Astrocyte of the cerebellum (primary cell): ENCODE measurements at regions not wholly inside any gene's neighbourhood (a gene's known extent, or its start where the extent isn't known, plus 50 kb on each side); places are given as distances from the start of the nearest gene placed in this dataset.
"Not testable (repeated sequence)": the region's sequence is repeated elsewhere in the genome, so short reads cannot be mapped to it uniquely, and the experiment has no call there.

Experiments used
- DNase-seq: peaks from one replicate; pipeline ENCODE4 v3.0.0-alpha.2; 2011; ENCODE audit warnings: low read depth
- H3K4me3 ChIP-seq: 2 replicates; pipeline ENCODE4 v1.5.1; 2011; ENCODE audit warnings: mild to moderate bottlenecking, low read depth, low read length, moderate library complexity
- CTCF ChIP-seq: IDR thresholded peaks from 2 replicates; pipeline ENCODE4 v1.5.1; 2012; ENCODE audit warnings: low read length, low read depth, moderate library complexity, mild to moderate bottlenecking; ENCODE audit errors: missing control alignments
- in situ Hi-C: cut with HindIII; loops from 2 replicates; pipeline ENCODE4 v1.10.0; 2017; ENCODE audit warnings: low sequenced_read_pairs

GRCh38 chr10:63940277-63940922 lies 419.2 kb downstream of the REEP3 start:
- no peak for DNase-seq
- in situ Hi-C loops = no loop called here
- H3K4me3 ChIP-seq = no peak overlapping the region
- no peak for TF ChIP-seq CTCF

GRCh38 chr10:63964406-63964805 lies 443.2 kb downstream of the REEP3 start:
- no peak for TF ChIP-seq CTCF
- DNase-seq = no peak
- H3K4me3 ChIP-seq = no peak overlapping the region
- in situ Hi-C loops = no loop called here

GRCh38 chr10:63965846-63966245 lies 444.6 kb downstream of the REEP3 start:
- TF ChIP-seq CTCF = no peak
- H3K4me3 ChIP-seq = no peak overlapping the region
- in situ Hi-C loops = no loop called here
- DNase-seq = no peak

DNA sequence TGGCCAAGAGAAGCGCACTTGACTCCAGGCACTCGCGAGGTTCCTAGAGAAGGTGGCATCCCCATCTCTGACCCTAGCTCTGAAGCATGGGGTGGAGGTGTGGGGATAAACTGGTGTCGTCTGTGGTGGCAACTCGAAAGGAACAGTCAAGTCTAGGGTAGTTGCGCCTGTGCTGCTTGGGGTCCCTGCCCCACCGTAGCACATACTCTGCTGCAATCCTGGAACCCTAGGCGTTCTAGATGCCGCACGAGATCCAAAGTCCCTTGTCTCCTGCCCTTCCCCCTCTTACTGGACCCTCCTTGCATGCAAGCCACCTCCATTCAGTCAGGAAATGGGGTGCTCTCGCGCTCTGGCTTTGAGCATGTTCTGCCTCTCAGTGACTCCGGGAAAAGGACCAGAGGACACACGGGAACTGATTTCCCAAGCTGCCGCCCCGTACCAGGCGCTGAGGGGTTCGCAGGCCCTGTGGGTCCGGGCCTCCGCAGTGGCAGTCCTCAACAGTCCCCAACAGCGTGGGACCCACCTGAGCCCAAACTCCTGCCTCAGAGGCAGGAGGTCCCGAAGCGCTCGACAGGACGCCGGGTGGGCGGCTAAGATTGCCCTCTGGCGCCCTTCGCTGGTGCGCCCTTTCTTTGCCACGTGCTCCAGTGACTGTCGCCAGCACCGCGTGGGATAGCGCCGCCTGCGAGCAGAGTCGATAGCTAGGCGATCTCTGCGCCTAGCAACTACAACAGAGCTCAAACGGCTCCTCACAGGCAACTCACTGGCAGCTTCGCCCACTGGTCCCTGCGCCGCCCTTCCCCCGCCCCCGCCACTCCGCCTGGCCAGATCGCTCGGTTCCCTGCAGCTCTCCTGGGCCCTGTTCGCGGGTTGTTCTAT lies 452.0 kb downstream of the REEP3 start:
- in situ Hi-C loops = no loop called here
- DNase-seq = no peak
- no peak for TF ChIP-seq CTCF
- H3K4me3 ChIP-seq = no peak overlapping the region

DNA sequence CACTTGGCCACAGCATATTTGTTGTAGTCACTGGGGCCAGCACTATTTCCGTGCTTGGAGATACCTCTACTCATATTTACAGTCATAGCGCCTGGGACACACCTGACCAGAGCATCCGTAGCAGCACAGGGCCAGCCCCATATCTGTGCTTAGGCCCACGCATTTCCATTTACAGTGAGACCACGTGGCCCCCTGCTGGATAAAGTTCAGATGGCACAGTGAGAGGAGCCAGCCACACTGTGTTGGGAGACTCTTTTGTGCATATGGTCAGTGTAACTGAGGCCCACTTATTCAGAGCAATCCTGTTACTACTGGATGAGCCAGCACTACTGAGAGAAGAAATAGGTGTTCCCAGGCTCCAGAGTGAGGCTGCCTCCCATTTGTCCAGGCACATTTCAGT lies 455.3 kb downstream of the REEP3 start:
- in situ Hi-C loops = no loop called here
- TF ChIP-seq CTCF = peak; percentile 40
- H3K4me3 ChIP-seq = no peak overlapping the region
- no peak for DNase-seq

- H3K4me3 ChIP-seq = no peak overlapping the region
- TF ChIP-seq CTCF = peak; percentile 53
- peak; percentile 4 for DNase-seq
- in situ Hi-C loops = no loop called here
Observed at GRCh38 chr10:63977329-63977923, 456.2 kb downstream of the REEP3 start.

DNA sequence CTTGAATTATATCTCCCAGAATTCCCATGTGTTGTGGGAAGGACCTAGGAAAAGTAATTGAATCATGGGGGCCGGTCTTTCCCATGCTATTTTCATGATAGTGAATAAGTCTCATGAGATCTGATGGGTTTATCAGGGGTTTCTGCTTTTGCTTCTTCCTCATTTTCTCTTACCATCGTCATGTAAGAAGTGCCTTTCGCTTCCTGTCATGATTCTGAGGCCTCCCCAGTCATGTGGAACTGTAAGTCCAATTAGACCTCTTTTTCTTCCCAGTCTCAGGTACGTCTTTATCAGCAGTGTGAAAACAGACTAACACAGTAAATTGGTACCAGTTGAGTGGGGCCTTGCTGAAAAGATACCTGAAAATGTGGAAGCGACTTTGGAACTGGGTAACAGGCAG lies 459.7 kb downstream of the REEP3 start:
- H3K4me3 ChIP-seq, in situ Hi-C loops, DNase-seq: not testable (repeated sequence)

- in situ Hi-C loops, DNase-seq, H3K4me3 ChIP-seq: not testable (repeated sequence)
Observed at GRCh38 chr10:63984061-63984460, 462.9 kb downstream of the REEP3 start.
